Smooth muscle cell (in vitro differentiated cells): ENCODE measurements at regions not wholly inside any gene's neighbourhood (a gene's known extent, or its start where the extent isn't known, plus 50 kb on each side); places are given as distances from the start of the nearest gene placed in this dataset.

ENCODE experiments used
- DNase-seq: peaks from one replicate; lab custom pipeline; 2025; ENCODE audit not compliant: unreplicated experiment; lab: John Stamatoyannopoulos, UW
- H2AFZ ChIP-seq: fragments of 200-600 bp; sonication (generic); 2 replicates; pipeline ENCODE4 v1.6.0; 2016; ENCODE audit warnings: antibody characterized with exemption, low read depth, mild to moderate bottlenecking
- H3F3A ChIP-seq: fragments of 200-600 bp; sonication (generic); 2 replicates; pipeline ENCODE4 v1.6.0; 2017; ENCODE audit warnings: antibody characterized with exemption, low read depth
- H3K27ac ChIP-seq: fragments of 200-600 bp; sonication (generic); 2 replicates; pipeline ENCODE4 v1.5.1; 2016; ENCODE audit warnings: low read depth, mild to moderate bottlenecking
- H3K27me3 ChIP-seq: fragments of 200-600 bp; sonication (generic); 2 replicates; pipeline ENCODE4 v1.6.1; 2016; ENCODE audit warnings: low read depth, mild to moderate bottlenecking
- H3K36me3 ChIP-seq: fragments of 200-600 bp; sonication (generic); 2 replicates; pipeline ENCODE4 v1.5.1; 2016; ENCODE audit warnings: low read depth
- H3K4me1 ChIP-seq: fragments of 200-600 bp; sonication (generic); 2 replicates; pipeline ENCODE4 v1.5.1; 2016; ENCODE audit warnings: low read depth
- H3K4me2 ChIP-seq: fragments of 200-600 bp; sonication (generic); 2 replicates; pipeline ENCODE4 v1.6.0; 2016; ENCODE audit warnings: mild to moderate bottlenecking
- H3K4me3 ChIP-seq: fragments of 200-600 bp; sonication (generic); 2 replicates; pipeline ENCODE4 v1.5.1; 2016; ENCODE audit warnings: mild to moderate bottlenecking
- H3K79me2 ChIP-seq: fragments of 200-600 bp; sonication (generic); 2 replicates; pipeline ENCODE4 v1.6.0; 2016; ENCODE audit warnings: low read depth, mild to moderate bottlenecking
- H3K9ac ChIP-seq: fragments of 200-600 bp; sonication (generic); 2 replicates; pipeline ENCODE4 v1.6.0; 2016; ENCODE audit warnings: low read depth
- H3K9me3 ChIP-seq: fragments of 200-600 bp; sonication (generic); replicated peaks from 2 replicates; pipeline ENCODE4 v1.5.1; 2016; ENCODE audit warnings: low read depth
- H4K20me1 ChIP-seq: fragments of 200-600 bp; sonication (generic); 2 replicates; pipeline ENCODE4 v1.6.0; 2016; ENCODE audit warnings: low read depth
- CTCF ChIP-seq: fragments of 200-600 bp; sonication (generic); IDR thresholded peaks from 2 replicates; pipeline ENCODE4 v1.5.1; 2017; ENCODE audit warnings: borderline replicate concordance, mild to moderate bottlenecking, antibody characterized with exemption; ENCODE audit not compliant: insufficient read depth, poor library complexity, severe bottlenecking
- WGBS: methylation state at CpG from one replicate; pipeline ENCODE4 v1.1.7; 2016; ENCODE audit warnings: low lambda C conversion rate; 5-methylcytosine and 5-hydroxymethylcytosine counted together

GRCh38 chr22:48715511-48715910 is 1112.2 kb downstream of the BRD1 start:
- H3K27me3 ChIP-seq: no peaks in the 10 kb centered on the region
- H3K4me1 ChIP-seq: no peaks in the 10 kb centered on the region
- no peaks in the 10 kb centered on the region for H3K79me2 ChIP-seq
- no peaks in the 10 kb centered on the region for H3K9me3 ChIP-seq
- H3K4me3 ChIP-seq: no peak overlapping the region
- no peak for DNase-seq
- no peak overlapping the region for H3K9ac ChIP-seq
- H4K20me1 ChIP-seq: peaks cover 20% of the 10 kb centered on the region
- no peak for TF ChIP-seq CTCF
- H3F3A ChIP-seq: no peaks in the 10 kb centered on the region
- 98% methylated on average over 4 of the region's 4 CpGs for WGBS
- H2AFZ ChIP-seq: no peak overlapping the region
- no peak overlapping the region for H3K27ac ChIP-seq
- H3K36me3 ChIP-seq: no peaks in the 10 kb centered on the region
- H3K4me2 ChIP-seq: no peak overlapping the region

GRCh38 chr22:48714231-48714630 is 1113.4 kb downstream of the BRD1 start:
- Histone ChIP-seq H3K9me3 (no peaks in the 10 kb centered on the region), H3K4me1 (no peaks in the 10 kb centered on the region), H3K9ac (no peak overlapping the region), H2AFZ (no peak overlapping the region), H3K27ac (no peak overlapping the region), H3K4me2 (no peak overlapping the region), H3K36me3 (no peaks in the 10 kb centered on the region), H3F3A (no peaks in the 10 kb centered on the region), H4K20me1 (peaks cover 20% of the 10 kb centered on the region), H3K4me3 (no peak overlapping the region), H3K27me3 (no peaks in the 10 kb centered on the region), H3K79me2 (no peaks in the 10 kb centered on the region)
- no peak for DNase-seq
- no peak for TF ChIP-seq CTCF
- WGBS: 95% methylated on average over 9 of the region's 9 CpGs

- Histone ChIP-seq H3F3A (no peaks in the 10 kb centered on the region), H3K4me1 (no peaks in the 10 kb centered on the region), H3K9ac (no peak overlapping the region), H3K79me2 (no peaks in the 10 kb centered on the region), H3K9me3 (no peaks in the 10 kb centered on the region), H4K20me1 (peaks cover 20% of the 10 kb centered on the region), H3K4me3 (no peak overlapping the region), H2AFZ (no peak overlapping the region), H3K4me2 (no peak overlapping the region), H3K27ac (no peak overlapping the region), H3K36me3 (no peaks in the 10 kb centered on the region), H3K27me3 (no peaks in the 10 kb centered on the region)
- WGBS: 79% methylated on average over 38 of the region's 38 CpGs
- no peak for DNase-seq
- TF ChIP-seq CTCF: no peak
Observed at GRCh38 chr22:48713272-48714205, 1114.1 kb downstream of the BRD1 start.
